Stimulated activated CD8-positive, alpha-beta memory T cell treated with anti-CD3 and anti-CD28 coated beads, Interleukin-4, amount 100 ng/mL, for 24 hours (primary cell): ENCODE measurements at regions not wholly inside any gene's neighbourhood (a gene's known extent, or its start where the extent isn't known, plus 50 kb on each side); places are given as distances from the start of the nearest gene placed in this dataset.
"Not testable (repeated sequence)": the region's sequence is repeated elsewhere in the genome, so short reads cannot be mapped to it uniquely, and the experiment has no call there.

Source experiments
- DNase-seq: peaks from one replicate; pipeline ENCODE4 v3.0.0-alpha.2; 2020; ENCODE audit warnings: low read depth

DNA sequence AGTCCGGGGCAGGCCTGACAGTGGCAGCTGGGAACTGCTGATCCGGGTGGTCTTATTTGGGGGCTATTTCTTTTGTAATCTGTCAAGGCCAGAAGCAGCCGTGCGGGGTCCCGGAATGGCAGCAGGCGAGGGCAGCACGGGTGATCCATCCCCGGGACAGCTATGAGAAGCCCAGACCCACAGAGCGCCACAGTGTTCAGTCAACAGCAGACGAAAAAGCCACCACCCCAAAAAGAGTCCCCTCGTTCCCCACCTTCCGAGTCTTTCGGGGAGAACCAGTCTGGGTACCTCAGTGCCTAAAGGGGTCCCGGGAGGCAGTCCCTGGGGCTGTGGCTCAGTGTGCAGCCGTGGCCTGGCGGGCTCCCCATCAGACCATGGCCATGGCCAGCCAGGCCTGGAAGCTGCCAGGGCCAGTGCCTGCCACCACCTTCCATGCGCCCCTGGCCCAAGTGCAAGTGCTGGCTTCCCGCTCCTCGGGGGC, 125.1 kb upstream of the KCTD7 start:
- no peak for DNase-seq

DNA sequence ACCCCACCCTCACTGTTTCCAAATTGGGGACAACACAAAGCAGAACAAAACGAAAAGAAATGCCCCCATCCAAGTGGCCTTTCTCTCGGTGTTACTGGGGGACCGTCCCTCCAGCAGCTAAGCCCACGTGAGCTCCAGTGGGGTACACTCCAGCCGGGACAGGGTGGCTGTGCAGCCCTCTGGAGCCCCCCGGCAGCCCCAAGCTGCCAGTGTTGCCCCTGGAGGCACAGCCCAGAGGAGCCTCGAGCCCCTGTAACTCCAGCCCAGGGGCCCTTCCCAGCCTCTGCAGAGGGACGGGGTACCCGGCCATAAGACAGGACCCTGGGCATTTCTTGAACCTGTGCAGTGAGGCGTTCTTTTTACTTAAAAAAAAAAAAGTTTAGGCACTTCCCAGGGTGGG, 124.5 kb upstream of the KCTD7 start:
- DNase-seq, result no peak

DNA sequence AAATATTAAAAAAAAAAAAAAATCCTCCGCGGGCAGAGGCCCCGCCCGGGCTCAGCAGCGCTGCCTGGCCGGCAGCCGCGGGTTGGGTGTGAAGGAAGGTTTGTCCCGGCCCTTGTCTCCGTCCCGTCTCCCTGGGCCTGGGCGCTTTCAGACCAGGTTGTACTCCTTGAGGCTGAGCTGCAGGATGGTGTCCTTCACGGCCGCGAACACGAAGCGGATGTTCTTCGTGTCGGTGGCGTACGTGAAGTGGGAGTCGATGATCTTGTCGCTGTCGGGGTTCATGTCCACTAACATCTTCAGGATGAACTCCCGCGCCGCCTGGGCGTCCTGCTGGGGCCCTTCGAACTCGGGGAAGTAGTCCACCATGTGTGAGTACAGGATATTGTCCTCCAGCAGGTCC, 123.7 kb upstream of the KCTD7 start:
- DNase-seq, result no peak

DNA sequence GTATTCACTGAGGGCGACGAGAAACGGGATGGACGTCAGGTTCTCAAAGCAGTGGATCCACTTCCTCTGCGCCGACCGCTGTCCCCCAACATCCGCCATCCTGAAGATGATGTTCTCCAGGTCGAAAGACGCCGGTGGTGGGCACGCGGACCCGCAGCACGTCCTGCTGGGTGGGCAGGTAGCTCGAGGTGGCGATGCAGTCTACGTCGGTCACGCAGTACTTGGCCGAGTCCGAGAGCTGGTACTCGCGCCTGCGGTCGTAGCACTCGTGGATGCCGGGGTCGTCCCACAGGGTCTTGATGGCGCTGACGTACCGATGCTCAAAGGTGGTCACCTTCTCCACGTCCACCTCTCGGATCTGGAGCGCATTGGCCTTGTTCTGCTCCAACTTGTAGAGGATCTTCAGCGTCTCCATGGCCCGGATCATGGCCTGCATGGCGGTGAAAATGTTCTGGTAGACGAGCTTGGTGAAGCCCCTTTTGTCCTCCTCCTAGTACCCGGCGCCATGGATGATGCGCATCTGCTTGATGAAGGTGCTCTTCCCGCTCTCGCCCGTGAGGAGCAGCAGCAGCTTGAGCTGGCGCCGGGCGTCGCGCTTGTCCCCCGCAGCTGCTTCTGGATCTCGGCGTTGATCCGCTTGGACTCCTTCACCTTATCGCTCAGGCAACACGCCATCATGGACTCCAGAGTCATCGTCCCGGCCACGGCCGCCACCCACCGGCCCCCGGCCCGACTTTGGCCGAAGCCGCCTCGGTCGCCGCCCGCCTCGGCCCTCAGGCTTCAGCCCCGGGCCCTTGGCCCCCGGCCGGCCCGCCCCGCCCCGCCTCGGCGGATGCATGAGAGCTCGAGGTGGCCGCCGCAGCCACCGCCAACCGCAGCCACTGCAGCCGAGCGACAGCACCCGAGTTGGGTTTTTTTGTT, 122.9 kb upstream of the KCTD7 start:
- DNase-seq, result peak; percentile 19

DNA sequence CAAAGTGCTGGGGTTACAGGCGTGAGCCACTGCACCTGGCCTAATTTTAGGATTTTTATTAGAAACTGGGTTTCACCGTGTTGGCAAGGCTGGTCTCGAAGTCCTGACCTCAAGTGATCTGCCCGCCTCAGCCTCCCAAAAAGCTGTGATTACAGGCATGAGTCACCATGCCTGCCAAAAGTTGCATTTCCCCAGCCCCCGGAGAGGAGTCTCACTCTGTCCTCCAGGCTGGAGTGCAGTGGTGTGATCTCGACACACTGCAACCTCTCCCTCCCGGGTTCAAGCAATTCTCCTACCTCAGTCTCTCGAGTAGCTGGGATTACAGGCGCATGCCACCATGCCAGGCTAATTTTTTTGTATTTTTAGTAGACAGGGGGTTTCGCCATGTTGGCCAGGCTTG, 122.0 kb upstream of the KCTD7 start:
- DNase-seq, result not testable (repeated sequence)

DNA sequence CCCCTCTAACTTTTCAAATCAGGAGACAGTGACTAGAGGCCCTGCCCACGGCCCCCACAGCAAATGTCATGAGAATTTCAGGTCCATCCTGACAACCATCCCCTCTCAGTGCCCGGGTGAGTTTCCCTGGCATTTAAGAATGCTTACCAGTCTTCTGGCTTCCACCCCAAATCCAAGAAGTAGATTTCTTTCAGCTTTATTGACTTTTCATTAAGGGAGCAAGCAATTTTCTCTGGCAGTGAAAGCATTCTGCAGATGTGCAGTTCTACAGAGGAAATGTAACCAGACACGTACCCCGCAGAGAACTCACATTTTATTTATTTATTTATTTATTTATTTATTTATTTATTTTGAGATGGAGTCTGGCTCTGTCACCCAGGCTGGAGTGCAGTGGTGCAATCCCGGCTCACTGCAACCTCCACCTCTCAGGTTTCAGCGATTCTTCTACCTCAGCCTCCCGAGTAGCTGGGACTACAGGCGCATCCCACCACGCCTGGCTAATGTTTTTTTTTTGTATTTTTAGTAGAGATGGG, 120.9 kb upstream of the KCTD7 start:
- DNase-seq, result no peak

DNA sequence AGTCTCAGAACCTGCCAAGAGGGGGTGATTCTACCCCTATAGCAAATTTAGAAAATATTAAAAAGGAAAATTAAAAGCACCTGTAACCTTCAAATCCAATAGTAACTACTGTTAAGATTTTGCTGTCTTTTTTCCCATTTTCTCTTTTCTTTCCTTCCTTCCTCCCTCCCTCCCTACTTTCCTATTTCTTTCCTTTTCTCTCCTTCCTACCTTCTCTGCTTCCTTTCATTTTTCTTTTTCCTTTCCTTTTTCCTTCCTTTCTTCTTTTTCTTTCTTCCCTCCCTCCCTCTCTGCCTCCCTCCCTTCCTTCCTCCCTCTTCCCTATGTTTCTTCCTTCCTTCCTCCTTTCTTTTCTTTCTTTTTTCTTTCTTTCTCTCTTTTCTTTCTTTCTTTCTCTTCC, 120.2 kb upstream of the KCTD7 start:
- no peak for DNase-seq

DNA sequence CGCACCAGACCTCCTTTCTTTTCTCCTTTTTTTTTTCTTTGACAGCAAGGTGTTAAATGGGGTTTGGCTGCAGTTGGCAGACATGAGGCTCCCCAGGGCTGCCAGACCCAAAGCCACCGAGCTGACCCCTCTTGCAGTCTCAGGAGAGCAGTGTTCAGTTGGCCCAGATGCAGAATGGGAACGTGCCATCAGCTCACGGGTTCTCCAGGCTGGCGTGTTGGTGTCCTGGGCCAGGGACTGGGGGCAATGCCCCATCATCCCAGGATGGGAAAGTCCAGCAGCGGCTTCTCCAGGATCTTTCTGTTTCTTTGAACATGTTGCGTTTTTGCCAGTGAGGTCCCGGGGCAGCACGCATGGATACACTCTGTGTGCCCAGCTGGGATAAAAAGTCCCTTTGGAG, 114.6 kb upstream of the KCTD7 start:
- DNase-seq, result no peak

DNA sequence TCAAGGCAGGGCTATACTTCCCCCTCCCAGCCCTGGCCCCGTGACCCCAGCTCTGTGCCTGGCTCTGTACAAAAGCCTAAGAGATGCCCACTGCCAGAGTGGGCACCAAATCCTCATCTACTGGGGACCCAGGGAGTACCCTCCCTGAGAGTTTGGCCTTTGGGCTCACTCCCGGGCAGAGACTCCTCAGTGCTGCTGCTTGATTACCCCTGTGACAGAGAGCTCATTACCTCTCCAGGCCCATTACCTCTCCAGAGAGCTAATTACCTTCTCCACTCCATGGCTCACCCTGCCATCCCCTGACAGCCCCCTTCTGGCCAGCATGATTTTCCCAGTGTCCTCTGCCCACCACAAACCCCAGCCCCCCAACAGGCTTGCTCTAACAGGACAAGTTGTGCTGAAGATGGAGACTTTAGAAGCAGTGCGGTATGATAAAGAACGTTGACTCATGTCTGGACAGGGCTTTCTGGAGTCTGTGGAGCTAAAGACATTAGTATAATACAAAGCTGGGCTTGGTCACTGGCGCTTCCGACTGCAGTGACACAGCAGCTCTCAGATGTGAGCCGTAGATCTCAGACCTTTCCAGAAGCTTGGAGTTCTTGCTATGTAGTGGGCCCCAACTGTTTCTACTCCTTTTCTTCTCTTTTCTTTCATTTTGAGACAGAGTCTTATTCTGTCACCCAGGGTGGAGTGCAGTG, 111.3 kb upstream of the KCTD7 start:
- DNase-seq, result no peak

DNA sequence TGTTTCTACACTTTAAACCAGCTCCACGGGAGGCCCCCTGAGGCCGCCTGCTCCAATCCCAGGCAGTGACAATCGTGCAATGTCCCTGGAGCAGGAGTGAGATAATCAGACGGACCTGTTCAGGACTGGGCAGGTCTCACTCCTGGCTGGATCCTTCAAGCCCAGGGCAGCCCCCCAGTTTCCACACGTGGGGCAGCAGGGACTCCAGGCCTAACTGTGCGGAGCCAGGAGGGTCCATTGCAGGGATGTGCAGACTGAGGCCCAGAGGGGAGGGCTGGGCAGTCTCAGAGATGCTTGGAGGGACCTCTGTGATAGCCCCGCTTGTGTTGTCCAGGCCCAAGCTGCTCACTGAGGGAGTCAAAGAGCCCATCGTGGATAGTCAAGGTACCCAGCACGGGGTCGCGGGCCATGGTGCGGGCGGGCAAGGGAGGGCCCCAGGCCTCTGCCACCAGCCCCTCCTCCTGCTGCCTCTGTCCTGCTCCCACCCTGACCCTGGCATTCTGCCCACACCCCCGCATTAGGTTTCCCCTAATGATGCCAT, 110.5 kb upstream of the KCTD7 start:
- DNase-seq, result no peak

DNA sequence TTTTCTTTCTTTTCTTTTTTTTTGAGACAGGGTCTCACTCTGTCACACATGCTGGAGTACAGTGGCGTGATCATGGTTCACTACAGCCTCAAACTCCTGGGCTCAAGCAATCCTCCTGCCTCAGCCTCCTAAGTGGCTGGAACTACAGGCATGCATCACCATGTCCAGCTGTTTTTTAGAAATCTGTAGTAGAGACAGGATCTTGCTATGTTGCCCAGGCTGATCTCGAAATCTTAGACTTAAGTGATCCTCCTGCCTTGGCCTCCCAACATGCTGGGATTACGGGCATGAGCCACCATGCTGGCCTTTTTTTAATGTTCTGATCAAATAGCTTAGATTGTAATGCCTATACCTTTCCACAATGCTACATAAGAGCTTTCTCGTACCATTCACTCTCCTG, 107.0 kb upstream of the KCTD7 start:
- no peak for DNase-seq

DNA sequence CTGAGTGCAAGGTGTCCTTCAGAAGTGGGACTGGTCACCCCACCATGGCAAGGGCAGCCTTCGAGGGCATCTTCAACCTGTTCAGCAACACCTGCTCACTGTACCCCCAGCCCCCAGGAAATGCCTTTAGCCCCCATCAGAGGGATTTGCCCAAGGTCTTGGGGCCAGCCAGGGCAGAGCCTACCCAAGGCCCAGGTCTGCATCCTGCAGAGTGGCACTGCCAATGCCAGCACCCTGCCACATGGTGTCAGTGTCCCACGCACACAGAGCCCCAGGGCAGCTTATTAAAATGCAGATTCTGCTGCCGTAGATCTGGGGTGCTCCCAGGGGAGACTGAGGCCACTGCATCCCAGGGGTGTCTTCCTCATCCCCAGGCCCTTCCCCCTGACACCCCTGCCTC, 106.2 kb upstream of the KCTD7 start:
- no peak for DNase-seq

DNA sequence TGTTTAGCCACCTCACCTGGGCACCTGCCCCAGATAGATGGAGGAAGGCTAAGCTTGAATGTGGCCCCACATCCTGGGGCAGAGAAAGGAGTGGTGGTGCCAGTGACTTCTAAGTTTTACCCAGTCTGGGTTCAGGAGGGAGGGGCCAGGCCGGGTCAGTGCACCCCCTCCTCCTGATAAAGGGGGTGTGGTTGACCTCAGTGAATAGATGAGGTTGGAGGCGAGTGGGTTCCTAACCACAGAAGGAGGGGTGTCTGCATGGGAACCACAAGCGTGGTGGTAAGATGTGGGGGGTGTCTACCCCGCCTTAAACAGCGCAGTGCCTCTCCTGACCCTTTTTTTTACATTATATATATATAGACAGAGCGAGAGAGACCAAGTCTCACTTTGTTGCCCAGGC, 105.3 kb upstream of the KCTD7 start:
- no peak for DNase-seq

DNA sequence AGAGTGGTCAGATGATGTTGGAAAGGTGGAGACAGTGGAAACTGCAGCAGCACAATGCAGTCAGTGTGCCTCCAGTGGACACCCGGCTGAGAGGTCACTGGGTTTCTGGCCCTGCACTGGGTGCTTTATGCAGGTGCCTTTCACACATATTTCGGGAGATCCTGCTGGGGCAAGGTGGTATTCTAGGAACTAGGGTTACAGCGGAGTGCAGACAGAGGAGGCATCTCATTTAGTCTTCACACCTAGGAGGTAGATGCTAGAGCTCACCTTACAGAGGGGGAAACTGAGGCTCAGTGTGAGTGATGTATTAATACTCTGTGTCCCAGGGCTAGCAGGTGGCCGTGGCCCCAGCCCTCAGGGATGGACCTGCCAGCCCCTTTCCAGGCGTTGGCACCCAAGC, 103.9 kb upstream of the KCTD7 start:
- DNase-seq, result no peak

DNA sequence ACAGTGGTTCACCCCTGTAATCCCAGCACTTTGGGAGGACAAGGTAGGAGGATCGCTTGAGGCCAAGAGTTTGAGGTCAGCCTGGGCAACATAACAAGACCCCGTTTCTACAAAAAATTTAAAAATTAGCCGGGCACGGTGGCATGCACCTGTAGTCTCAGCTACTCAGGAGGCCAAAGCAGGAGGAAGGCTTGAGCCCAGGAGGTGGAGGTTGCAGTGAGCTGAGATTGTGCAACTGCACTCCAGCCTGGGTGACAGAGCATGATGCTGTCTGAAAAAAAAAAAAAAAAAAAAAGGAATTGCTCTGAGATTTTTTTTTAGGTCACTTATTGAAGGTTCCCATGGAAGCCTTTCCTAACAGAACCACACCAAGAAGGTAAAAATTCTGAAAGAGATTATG, 101.9 kb upstream of the KCTD7 start:
- not testable (repeated sequence) for DNase-seq

DNA sequence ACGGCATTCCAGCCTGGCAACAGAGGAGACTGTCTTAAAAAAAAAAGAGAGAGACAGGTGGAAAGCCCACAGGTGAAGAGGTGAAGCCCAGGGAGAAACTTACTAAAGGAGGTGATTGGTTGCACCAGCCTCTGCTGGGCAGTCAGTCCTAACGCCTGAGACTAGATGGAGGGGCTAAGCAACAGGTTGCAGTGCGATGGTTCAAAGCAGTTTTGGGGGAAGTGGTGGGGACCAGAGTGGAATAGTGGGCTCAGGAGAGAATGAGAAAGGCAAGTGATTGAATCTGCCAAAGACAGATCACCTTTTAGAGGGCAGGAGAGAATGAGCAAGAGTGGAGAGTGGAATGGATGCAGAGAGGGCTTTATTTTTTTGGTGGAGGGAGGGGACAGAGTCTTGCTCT, 100.0 kb upstream of the KCTD7 start:
- DNase-seq, result no peak

DNA sequence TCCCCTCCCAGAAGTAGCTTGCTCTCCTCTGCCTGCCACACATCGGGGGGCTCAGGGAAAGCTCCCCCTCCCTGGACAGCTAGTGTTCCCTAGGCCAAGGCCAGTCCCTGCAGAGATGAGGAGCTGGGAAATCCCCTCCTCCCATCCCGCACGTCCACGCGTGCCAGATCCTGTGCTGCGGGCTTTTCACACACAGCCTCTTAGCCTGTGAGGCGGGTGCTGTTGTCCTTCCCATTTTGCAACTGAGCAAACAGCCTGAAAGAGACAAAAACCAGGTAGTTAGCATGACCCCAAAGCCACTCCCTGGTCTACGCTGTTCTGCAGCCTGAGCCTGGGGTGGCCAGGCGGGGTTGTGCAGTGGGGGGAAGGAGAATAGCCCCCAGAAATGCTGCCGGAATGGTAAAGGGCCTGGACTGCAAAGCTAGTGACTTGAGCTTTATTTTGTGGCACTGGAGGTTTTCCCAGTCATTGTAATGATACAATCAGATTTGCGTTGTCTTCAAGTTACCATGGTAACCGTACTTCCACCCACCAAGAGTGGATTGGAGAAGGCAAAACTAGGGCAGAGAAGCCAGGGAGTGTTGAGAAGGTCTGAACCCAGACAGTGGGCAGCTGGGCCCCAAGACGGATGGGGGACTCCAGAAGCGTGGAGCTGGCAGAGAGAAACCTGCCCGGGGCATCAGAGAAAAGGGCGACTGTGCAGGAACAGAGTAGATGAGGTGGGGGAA, 98.6 kb upstream of the KCTD7 start:
- DNase-seq, result no peak

DNA sequence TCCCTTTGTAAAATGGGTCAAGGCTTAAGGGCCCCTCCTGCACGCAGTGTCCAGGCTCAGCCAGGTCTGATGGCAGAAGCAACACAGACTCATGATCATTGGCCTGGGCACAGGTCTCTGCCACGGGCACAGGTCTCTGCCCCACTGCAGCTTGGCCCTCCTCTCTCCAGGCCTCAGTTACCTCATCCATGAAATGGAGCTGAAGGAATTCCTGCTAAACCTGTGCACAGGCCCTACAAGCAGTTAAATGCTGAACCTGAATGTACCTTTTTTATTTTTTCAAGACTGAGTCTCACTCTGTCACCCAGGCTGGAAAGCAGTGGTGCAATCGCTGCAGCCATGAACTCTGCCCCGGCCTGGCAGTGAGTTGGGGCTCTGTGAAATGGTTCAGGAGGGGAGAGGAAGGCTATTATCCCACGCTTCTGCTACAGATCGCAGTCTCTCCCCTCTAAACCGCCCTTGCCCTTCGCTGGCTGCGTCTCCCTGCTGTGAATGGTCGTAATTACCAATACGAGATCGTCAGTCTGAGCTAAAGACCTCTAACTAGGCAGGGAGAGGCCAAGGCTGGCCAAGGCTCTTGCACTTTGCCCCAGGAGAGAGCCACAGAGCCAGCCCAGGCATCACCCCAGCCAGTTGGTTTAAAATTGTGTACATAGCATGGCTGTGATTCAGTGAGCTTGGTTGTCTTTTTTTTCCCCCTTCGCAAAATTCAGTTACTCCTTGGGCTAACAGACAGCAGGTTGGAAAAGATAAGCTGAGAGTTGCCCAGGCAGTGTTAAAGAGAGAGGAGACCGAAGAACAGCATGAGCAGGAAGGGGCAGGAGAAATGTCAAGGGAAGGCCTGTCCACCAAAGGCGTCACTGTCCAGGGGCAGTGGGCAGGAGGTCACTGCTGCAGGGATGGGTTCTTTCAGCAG, 93.0 kb upstream of the KCTD7 start:
- no peak for DNase-seq

DNA sequence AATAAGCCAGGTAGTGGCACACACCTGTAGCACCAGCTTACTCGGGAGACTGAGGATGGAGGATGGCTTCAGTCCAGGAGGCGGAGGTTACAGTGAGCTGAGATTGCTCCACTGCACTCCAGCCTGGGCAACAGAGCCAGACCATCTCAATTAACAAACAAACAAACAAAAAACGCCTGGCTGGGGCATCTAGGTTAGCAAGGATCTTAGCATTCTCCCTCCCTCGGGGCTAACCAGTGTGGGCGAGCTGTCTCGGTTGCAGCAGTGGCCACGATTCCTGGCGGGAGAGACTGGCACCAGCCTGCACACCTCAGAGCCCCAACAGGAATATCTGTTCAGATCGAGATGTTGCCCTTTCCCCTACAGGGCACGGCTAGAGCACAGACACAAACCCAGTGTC, 91.3 kb upstream of the KCTD7 start:
- no peak for DNase-seq

DNA sequence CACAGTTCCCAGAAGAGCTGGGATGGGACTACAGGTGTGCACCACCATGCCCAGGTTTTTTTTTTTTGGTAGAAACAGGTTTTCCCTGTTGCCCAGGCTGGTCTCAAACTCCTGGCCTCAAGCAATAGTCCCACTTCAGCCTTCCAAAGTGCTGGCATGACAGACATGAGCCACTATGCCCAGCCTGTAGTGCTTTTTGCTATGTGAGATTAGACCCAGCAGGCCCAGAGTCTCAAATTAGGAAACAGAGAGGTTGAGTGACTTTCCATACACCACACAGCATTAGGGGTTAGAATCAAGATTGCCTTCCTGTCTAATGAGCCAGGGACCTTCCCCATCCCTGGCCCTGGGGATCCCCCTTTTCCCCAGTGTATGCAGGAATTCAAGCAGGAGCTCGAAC, 90.8 kb upstream of the KCTD7 start:
- DNase-seq, result no peak

DNA sequence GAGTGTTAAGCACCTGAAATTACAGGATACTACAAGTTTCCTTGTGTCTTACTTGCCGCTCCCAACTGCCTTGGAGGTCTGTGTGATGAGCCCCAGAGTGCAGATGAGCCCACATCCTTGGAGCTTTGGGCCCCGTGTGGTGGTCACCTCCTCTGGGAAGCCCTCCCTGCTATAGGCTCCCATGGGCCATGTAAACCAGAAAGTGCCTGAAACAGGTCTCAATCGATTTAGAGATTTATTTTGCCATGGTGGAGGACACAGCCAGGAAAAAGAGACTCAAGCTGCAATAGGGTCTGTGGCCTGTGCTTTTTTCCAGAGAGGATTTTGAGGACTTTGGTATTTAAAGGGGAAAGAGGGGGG, 89.4 kb upstream of the KCTD7 start:
- no peak for DNase-seq
